PC-3 (cell line): ENCODE measurements at regions not wholly inside any gene's neighbourhood (a gene's known extent, or its start where the extent isn't known, plus 50 kb on each side); places are given as distances from the start of the nearest gene placed in this dataset.

Experiments
- CTCF ChIP-seq: fragments of 300-600 bp; sonication (generic); conservative IDR thresholded peaks from 2 replicates; pipeline ENCODE4 v1.5.1; 2017; ENCODE audit warnings: antibody characterized with exemption, low read depth, mild to moderate bottlenecking, low read length
- EZH2 ChIP-seq: fragments of 300-600 bp; sonication (generic); IDR thresholded peaks from one replicate; pipeline ENCODE4 v1.6.1; 2017; ENCODE audit warnings: antibody characterized with exemption, mild to moderate bottlenecking, low read length; ENCODE audit not compliant: unreplicated experiment

DNA sequence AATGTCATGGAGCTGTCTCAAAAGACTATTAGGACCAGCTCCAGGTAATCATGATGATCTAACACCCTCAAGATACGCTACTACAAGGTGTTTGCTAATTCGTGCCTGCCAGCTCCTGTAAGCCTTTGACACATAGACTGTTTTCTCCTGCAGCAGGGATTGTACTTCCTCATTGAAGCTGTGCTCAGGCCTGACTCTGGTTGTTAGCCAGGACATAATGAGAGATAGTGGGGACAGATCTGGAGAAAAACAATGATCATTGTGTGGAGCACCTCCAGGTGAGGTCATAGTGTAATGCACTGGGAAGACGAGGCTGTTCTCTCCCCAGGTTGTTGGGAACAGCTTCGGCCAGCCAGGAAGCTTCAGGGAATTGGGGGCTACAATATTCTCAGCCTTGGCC lies 94.6 kb downstream of the SETD4 start:
- TF ChIP-seq EZH2 (no peak), CTCF (no peak)
